B cell (primary cell): ENCODE measurements at regions not wholly inside any gene's neighbourhood (a gene's known extent, or its start where the extent isn't known, plus 50 kb on each side); places are given as distances from the start of the nearest gene placed in this dataset.

ENCODE experiments used
- ATAC-seq: fragments of 200-7000 bp; cut with Tn5 transposase; one replicate; pipeline ENCODE4 v1.10.0; 2021; ENCODE audit warnings: low read depth, mild to moderate bottlenecking, moderate number of reproducible peaks, moderate library complexity
- CTCF ChIA-PET: fragments of 350-600 bp; sonication (Branson Sonifier 250); formaldehyde crosslinking; loops from one replicate; lab custom pipeline; 2021; ENCODE audit warnings: antibody characterized with exemption, inconsistent platforms; lab: Charles Lee
- POLR2A ChIA-PET: fragments of 350-600 bp; sonication (Branson Sonifier 250); formaldehyde crosslinking; loops from one replicate; lab custom pipeline; 2021; ENCODE audit warnings: antibody characterized with exemption; lab: Charles Lee
- DNase-seq: peaks from one replicate; pipeline ENCODE4 v3.0.0; 2013
- H2AFZ ChIP-seq: 2 replicates; pipeline ENCODE4 v1.6.1; 2012; ENCODE audit warnings: mild to moderate bottlenecking, low read depth, low read length; ENCODE audit not compliant: insufficient read depth, poor library complexity, severe bottlenecking
- H3K27ac ChIP-seq, 2 donors: 1 replicate in 1 of 2; 2 replicates in 1 of 2; pipeline ENCODE4 v1.5.1; 2012 to 2013; ENCODE audit warnings: low read length in 2 of 2, mild to moderate bottlenecking in 2 of 2, moderate library complexity in 1 of 2
- H3K27me3 ChIP-seq, 4 experiments: fragments of 200-600 bp in 1 of 4; sonication (generic) in 1 of 4; replicated peaks in 1 of 4; 1 replicate in 2 of 4; 2 replicates in 2 of 4; pipeline versions ENCODE4 v1.6.1 to v1.7.0; 2013 to 2016; ENCODE audit warnings: low read length in 3 of 4, mild to moderate bottlenecking in 2 of 4, mixed read lengths in 1 of 4, moderate library complexity in 1 of 4; ENCODE audit not compliant: insufficient read depth in 4 of 4, control insufficient read depth in 3 of 4; ENCODE audit errors: control extremely low read depth in 1 of 4
- H3K36me3 ChIP-seq, 2 experiments: replicated peaks in 1 of 2; 1 replicate in 1 of 2; 2 replicates in 1 of 2; pipeline versions ENCODE4 v1.6.1 to v1.7.1; 2013; ENCODE audit warnings: low read length in 1 of 2; ENCODE audit not compliant: insufficient read depth in 2 of 2, control insufficient read depth in 1 of 2; ENCODE audit errors: control extremely low read depth in 1 of 2, extremely low read depth in 1 of 2
- H3K4me1 ChIP-seq, 2 donors: fragments of 200-600 bp in 1 of 2; sonication (generic) in 1 of 2; 1 replicate in 1 of 2; 2 replicates in 1 of 2; pipeline versions ENCODE4 v1.5.1 to v1.6.1; 2013 to 2017; ENCODE audit warnings: low read length in 2 of 2; ENCODE audit not compliant: control insufficient read depth in 2 of 2, insufficient read depth in 2 of 2
- H3K4me2 ChIP-seq: replicated peaks from 2 replicates; pipeline ENCODE3; 2012; ENCODE audit warnings: mild to moderate bottlenecking, low read depth, low read length; ENCODE audit not compliant: poor library complexity, severe bottlenecking
- H3K4me3 ChIP-seq, 5 experiments: fragments of 200-600 bp in 1 of 5; sonication (generic) in 1 of 5; 1 replicate in 3 of 5; 2 replicates in 2 of 5; pipeline versions ENCODE4 v1.5.1 to v1.7.0; 2011 to 2016; ENCODE audit warnings: low read length in 4 of 5, mild to moderate bottlenecking in 4 of 5, low read depth in 2 of 5, control low read depth in 1 of 5, moderate library complexity in 1 of 5; ENCODE audit not compliant: insufficient read depth in 1 of 5; ENCODE audit errors: control extremely low read depth in 1 of 5, extremely low read depth in 1 of 5
- H3K79me2 ChIP-seq: fragments of 200-600 bp; sonication (generic); one replicate; pipeline ENCODE4 v1.6.0; 2016; ENCODE audit warnings: low read length; ENCODE audit not compliant: control insufficient read depth, insufficient read depth
- H3K9ac ChIP-seq: fragments of 200-600 bp; sonication (generic); 2 replicates; pipeline ENCODE4 v1.6.1; 2017; ENCODE audit warnings: mild to moderate bottlenecking, low read length, moderate library complexity
- H3K9me3 ChIP-seq, 3 donors: one replicate each; pipeline versions ENCODE4 v1.6.1 to v1.7.1; 2013; ENCODE audit warnings: low read length in 2 of 3; ENCODE audit not compliant: control insufficient read depth in 2 of 3, insufficient read depth in 1 of 3; ENCODE audit errors: control extremely low read depth in 1 of 3
- H4K20me1 ChIP-seq: 2 replicates; pipeline ENCODE4 v1.6.0; 2012; ENCODE audit warnings: mild to moderate bottlenecking, low read length; ENCODE audit not compliant: insufficient read depth, control insufficient read depth, poor library complexity, severe bottlenecking
- H3K27ac Mint-ChIP-seq: one replicate; pipeline ENCODE4 v1.8.0; 2021; ENCODE audit warnings: mixed read lengths
- H3K27me3 Mint-ChIP-seq: one replicate; pipeline ENCODE4 v1.8.0; 2021; ENCODE audit warnings: mixed read lengths
- H3K4me1 Mint-ChIP-seq: one replicate; pipeline ENCODE4 v1.8.0; 2021; ENCODE audit warnings: mixed read lengths
- H3K4me3 Mint-ChIP-seq: one replicate; pipeline ENCODE4 v1.8.0; 2021; ENCODE audit warnings: mixed read lengths
- H3K9me3 Mint-ChIP-seq: one replicate; pipeline ENCODE4 v1.8.0; 2022; ENCODE audit warnings: mixed read lengths; ENCODE audit not compliant: insufficient read depth
- EZH2 ChIP-seq: IDR thresholded peaks from 2 replicates; pipeline ENCODE4 v1.6.1; 2012; ENCODE audit warnings: borderline replicate concordance, low read depth, mild to moderate bottlenecking, moderate library complexity, low read length; ENCODE audit not compliant: insufficient read depth, poor library complexity, severe bottlenecking
- WGBS: methylation state at CpG from one replicate; pipeline ENCODE4 v1.1.5; 2013; ENCODE audit warnings: missing lambda C conversion rate; ENCODE audit not compliant: insufficient coverage; 5-methylcytosine and 5-hydroxymethylcytosine counted together
- intact Hi-C: fragments of 100-400 bp; cut with micrococcal nuclease; formaldehyde crosslinking; loops from one replicate; pipeline ENCODE4 v1.10.0; 2022
- TF ChIP-seq, protein P1 (sequence below): fragments of 200-600 bp; IDR thresholded peaks from one replicate; pipeline ENCODE4 v1.8.0; 2022; ENCODE audit warnings: antibody characterized with exemption, mild to moderate bottlenecking

DNA sequence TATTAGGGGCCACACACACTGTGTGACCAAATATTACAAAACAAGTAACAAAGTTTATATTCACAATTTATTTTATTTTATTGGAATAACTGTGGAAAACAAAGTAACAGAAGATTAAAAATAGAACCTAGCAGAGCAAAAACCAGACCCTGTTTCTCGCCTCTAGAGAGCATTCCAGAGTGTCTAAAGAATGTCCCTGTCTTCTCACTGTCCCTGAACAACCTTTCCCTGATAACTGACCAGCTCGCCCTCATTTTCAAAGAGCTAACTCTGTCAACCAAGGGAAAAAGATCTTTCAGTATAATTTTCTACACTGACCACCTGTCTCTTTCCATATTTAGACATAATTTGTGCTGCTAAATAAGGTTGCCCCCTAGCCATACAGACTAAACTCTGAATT is 646.9 kb downstream of the USP25 start:
- Histone ChIP-seq H3K36me3 (no peaks in the 10 kb centered on the region), H3K27ac (no peak overlapping the region), H4K20me1 (no peaks in the 10 kb centered on the region), H3K79me2 (no peaks in the 10 kb centered on the region), H3K9ac (no peak overlapping the region), H3K4me3 (no peak overlapping the region), H3K4me1 (no peaks in the 10 kb centered on the region), H2AFZ (no peak overlapping the region), H3K27me3 (no peaks in the 10 kb centered on the region), H3K9me3 (no peaks in the 10 kb centered on the region), H3K4me2 (no peak overlapping the region)
- Mint-ChIP-seq H3K9me3 (no peaks in the 10 kb centered on the region), H3K4me3 (no peak overlapping the region), H3K27ac (no peak overlapping the region), H3K27me3 (no peaks in the 10 kb centered on the region), H3K4me1 (no peaks in the 10 kb centered on the region)
- ATAC-seq (no peak), DNase-seq (no peak)
- CTCF ChIA-PET: no interaction called here
- intact Hi-C loops: no loop called here
- no CpG with 5 or more reads among the region's 2 CpGs for WGBS
- TF ChIP-seq EZH2: no peak
- TF ChIP-seq, protein P1, sequence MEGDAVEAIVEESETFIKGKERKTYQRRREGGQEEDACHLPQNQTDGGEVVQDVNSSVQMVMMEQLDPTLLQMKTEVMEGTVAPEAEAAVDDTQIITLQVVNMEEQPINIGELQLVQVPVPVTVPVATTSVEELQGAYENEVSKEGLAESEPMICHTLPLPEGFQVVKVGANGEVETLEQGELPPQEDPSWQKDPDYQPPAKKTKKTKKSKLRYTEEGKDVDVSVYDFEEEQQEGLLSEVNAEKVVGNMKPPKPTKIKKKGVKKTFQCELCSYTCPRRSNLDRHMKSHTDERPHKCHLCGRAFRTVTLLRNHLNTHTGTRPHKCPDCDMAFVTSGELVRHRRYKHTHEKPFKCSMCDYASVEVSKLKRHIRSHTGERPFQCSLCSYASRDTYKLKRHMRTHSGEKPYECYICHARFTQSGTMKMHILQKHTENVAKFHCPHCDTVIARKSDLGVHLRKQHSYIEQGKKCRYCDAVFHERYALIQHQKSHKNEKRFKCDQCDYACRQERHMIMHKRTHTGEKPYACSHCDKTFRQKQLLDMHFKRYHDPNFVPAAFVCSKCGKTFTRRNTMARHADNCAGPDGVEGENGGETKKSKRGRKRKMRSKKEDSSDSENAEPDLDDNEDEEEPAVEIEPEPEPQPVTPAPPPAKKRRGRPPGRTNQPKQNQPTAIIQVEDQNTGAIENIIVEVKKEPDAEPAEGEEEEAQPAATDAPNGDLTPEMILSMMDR: no peak
- POLR2A ChIA-PET: no interaction called here

DNA sequence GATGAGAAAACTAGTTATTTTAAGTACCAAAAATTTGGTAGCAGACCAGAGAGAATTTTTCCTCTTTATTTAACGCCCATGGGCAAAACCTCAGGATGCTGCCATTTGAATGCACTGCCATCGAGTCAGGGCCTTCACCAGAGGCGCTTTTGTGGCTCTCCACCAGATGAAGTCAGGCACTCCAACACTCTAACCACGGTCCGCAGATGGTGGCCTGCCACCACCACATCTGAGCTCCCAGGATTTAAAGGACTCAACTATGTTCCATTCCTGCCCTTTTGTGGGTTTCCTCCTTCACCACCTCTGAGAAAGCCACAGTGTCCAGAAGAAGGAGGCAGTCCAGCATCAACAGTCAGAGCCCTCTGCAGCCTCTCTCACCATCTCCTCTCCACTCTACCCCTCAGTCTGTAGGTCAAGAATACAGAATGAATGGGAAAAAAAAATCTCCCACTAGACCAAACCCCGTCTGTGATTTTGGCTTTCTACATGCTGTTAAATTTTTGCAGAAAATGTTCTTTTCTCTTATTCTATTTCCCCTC is 647.4 kb downstream of the USP25 start:
- no peak for TF ChIP-seq EZH2
- TF ChIP-seq, protein P1: no peak
- Histone ChIP-seq H3K27ac (no peak overlapping the region), H3K4me2 (no peak overlapping the region), H2AFZ (no peak overlapping the region), H3K79me2 (no peaks in the 10 kb centered on the region), H3K9ac (no peak overlapping the region), H3K4me1 (no peaks in the 10 kb centered on the region), H3K36me3 (no peaks in the 10 kb centered on the region), H3K4me3 (no peak overlapping the region), H3K9me3 (no peaks in the 10 kb centered on the region), H3K27me3 (no peaks in the 10 kb centered on the region), H4K20me1 (no peaks in the 10 kb centered on the region)
- POLR2A ChIA-PET: no interaction called here
- H3K4me3 Mint-ChIP-seq: no peak overlapping the region
- WGBS: 96% methylated on average over 3 of the region's 6 CpGs
- H3K27me3 Mint-ChIP-seq: no peaks in the 10 kb centered on the region
- no peaks in the 10 kb centered on the region for H3K4me1 Mint-ChIP-seq
- intact Hi-C loops: no loop called here
- DNase-seq: no peak
- CTCF ChIA-PET: no interaction called here
- no peaks in the 10 kb centered on the region for H3K9me3 Mint-ChIP-seq
- no peak overlapping the region for H3K27ac Mint-ChIP-seq
- no peak for ATAC-seq
